ENCODE measurements at regions not wholly inside any gene's neighbourhood (a gene's known extent, or its start where the extent isn't known, plus 50 kb on each side); places are given as distances from the start of the nearest gene placed in this dataset.

GRCh38 chr6:170030821-170031471 is 259.9 kb downstream of the DLL1 start:
- TF ChIP-seq, protein P1, sequence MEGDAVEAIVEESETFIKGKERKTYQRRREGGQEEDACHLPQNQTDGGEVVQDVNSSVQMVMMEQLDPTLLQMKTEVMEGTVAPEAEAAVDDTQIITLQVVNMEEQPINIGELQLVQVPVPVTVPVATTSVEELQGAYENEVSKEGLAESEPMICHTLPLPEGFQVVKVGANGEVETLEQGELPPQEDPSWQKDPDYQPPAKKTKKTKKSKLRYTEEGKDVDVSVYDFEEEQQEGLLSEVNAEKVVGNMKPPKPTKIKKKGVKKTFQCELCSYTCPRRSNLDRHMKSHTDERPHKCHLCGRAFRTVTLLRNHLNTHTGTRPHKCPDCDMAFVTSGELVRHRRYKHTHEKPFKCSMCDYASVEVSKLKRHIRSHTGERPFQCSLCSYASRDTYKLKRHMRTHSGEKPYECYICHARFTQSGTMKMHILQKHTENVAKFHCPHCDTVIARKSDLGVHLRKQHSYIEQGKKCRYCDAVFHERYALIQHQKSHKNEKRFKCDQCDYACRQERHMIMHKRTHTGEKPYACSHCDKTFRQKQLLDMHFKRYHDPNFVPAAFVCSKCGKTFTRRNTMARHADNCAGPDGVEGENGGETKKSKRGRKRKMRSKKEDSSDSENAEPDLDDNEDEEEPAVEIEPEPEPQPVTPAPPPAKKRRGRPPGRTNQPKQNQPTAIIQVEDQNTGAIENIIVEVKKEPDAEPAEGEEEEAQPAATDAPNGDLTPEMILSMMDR (IDR thresholded peaks at IDR 0.05): no peak
- no peak for TF ChIP-seq POLR2A (IDR thresholded peaks at IDR 0.05)
- Histone ChIP-seq H3K27me3 (peaks cover 0 to 73% (median 0%) of the 10 kb centered on the region in 4 donors), H3K4me3 (no peak overlapping the region), H3K36me3 (no peaks in the 10 kb centered on the region), H3K27ac (peak overlapping the region in 3 of 4 donors; percentile 31 to 50 (median 36)), H3K9me3 (peaks cover 0 to 8% (median 3%) of the 10 kb centered on the region in 3 donors), H3K4me1 (peaks cover 4 to 36% (median 15%) of the 10 kb centered on the region in 3 donors)
- intact Hi-C loops (cut with DNase I): no loop called here
- WGBS, 2 donors: 79 to 86% methylated on average over 2 to 3 of the region's 16 CpGs
- no peak for DNase-seq

DNA sequence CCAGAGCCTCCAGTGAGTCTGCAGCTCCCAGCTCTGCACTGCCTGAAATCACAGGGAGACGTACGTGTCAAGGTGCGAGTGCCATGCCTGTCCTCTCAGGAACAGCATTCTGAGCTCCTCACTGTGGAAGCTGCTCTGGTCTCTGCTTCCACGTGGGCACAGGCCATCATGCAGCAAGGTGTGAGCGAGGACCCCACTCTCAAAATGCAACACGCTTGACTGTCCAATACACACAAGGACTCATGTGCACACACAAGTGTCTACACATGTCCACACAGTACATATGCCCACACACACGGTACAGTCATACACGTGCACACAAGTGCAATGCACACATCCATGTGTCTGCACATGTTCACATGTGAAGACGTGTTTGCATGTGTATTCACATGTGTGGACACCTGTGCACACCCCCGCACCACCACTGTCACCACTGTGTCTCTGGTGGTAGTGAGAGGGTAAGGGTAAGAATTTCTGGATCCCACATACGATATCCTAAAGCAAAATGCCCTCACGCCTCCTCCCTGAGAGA is 260.5 kb downstream of the DLL1 start:
- TF ChIP-seq, protein P1 (IDR thresholded peaks at IDR 0.05): no peak
- TF ChIP-seq POLR2A (IDR thresholded peaks at IDR 0.05): no peak
- WGBS, 2 donors: 70 to 76% methylated on average over 5 to 6 of the region's 12 CpGs
- no peak for DNase-seq
- intact Hi-C loops (cut with DNase I): no loop called here
- no peaks in the 10 kb centered on the region for H3K36me3 ChIP-seq
- peak overlapping the region in 2 of 4 donors; percentile 36 to 50 for H3K27ac ChIP-seq
- peaks cover 0 to 8% (median 3%) of the 10 kb centered on the region in 3 donors for H3K9me3 ChIP-seq
- no peak overlapping the region for H3K4me3 ChIP-seq
- peaks cover 4 to 42% (median 21%) of the 10 kb centered on the region in 3 donors for H3K4me1 ChIP-seq
- peaks cover 0 to 79% (median 0%) of the 10 kb centered on the region in 4 donors for H3K27me3 ChIP-seq

- Histone ChIP-seq H3K27ac (no peak overlapping the region), H3K4me3 (no peak overlapping the region), H3K27me3 (peaks cover 0 to 86% (median 0%) of the 10 kb centered on the region in 4 donors), H3K36me3 (no peaks in the 10 kb centered on the region), H3K9me3 (peaks cover 0 to 8% (median 3%) of the 10 kb centered on the region in 3 donors), H3K4me1 (peaks cover 4 to 49% (median 24%) of the 10 kb centered on the region in 3 donors)
- WGBS, 2 donors: 67 to 79% methylated on average over 1 to 9 of the region's 23 CpGs
- DNase-seq: no peak
- no peak for TF ChIP-seq POLR2A (IDR thresholded peaks at IDR 0.05)
- intact Hi-C loops (cut with DNase I): no loop called here
Observed at GRCh38 chr6:170029416-170030283, 261.2 kb downstream of the DLL1 start.

DNA sequence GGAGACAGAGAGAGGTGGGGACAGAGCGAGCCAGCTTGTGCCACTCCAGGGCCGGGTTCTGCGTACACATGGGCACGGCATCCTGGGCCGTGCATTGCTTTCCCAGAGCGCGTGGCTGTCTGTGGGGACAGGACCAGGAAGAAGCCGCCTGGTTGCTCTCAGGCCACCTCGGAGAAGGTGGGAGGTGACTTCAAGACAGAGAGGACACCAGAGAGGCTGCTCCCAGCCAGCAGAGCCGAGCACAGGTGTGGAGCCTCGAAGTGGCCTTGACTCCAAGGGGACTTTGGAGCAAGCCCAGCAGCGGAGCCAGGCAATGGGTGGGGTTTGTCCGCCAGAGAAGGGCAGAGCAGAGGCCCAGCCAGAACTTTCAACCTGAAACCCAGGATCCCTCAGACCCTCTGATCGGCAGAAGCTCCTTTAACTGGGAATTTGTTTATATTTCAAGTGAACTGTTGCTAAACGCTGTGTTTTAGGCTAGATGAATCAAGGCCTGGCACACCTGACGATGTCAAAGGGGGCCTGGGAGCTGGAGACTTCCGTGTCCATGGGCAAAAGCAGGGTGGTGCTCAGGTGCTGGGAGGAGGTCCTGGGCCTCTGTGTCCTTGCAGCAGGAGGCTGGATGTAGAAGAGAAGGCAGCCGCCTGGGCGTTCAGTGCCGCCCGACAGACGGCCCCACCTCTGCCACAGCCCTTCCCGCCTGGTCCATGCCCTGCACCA is 262.1 kb downstream of the DLL1 start:
- no peak overlapping the region for H3K4me3 ChIP-seq
- H3K36me3 ChIP-seq: no peaks in the 10 kb centered on the region
- intact Hi-C loops (cut with DNase I): no loop called here
- no peak for TF ChIP-seq POLR2A (IDR thresholded peaks at IDR 0.05)
- TF ChIP-seq, protein P1 (IDR thresholded peaks at IDR 0.05): no peak
- H3K27me3 ChIP-seq: peaks cover 0 to 88% (median 0%) of the 10 kb centered on the region in 4 donors
- H3K27ac ChIP-seq: no peak overlapping the region
- 76 to 84% methylated on average over 10 to 20 of the region's 23 CpGs for WGBS, 2 donors
- DNase-seq: no peak
- H3K9me3 ChIP-seq: peaks cover 0 to 6% (median 3%) of the 10 kb centered on the region in 3 donors
- peaks cover 4 to 52% (median 24%) of the 10 kb centered on the region in 3 donors for H3K4me1 ChIP-seq

DNA sequence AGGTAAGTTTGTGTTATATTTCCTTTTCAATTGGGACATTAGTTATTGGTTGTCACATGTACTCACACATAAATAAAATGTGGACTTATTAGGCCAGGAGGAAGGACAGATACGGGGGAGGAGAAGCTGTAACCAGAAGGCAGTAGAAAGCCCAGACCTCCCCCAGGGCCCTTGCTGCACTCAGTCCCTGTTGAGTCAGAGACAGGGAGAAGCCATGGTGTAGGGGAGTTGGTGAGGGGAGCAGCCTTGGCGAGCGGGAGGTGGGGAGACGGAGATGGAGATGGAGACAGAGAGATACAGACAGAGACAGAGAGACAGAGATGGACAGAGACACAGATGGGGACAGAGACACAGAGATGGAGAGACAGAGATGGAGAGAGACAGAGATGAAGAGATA is 263.2 kb downstream of the DLL1 start:
- peak overlapping the region in 1 of 4 donors; percentile 69 for H3K27ac ChIP-seq
- no peak overlapping the region for H3K4me3 ChIP-seq
- DNase-seq: no peak
- no peaks in the 10 kb centered on the region for H3K9me3 ChIP-seq
- TF ChIP-seq, protein P1 (IDR thresholded peaks at IDR 0.05): no peak
- no peak for TF ChIP-seq POLR2A (IDR thresholded peaks at IDR 0.05)
- no peaks in the 10 kb centered on the region for H3K36me3 ChIP-seq
- 87 to 89% methylated on average over 4 of the region's 4 CpGs for WGBS, 2 donors
- H3K4me1 ChIP-seq: peaks cover 4 to 57% (median 24%) of the 10 kb centered on the region in 3 donors
- intact Hi-C loops (cut with DNase I): no loop called here
- H3K27me3 ChIP-seq: peaks cover 0 to 88% (median 0%) of the 10 kb centered on the region in 4 donors
